H1 (cell line): ENCODE measurements at regions not wholly inside any gene's neighbourhood (a gene's known extent, or its start where the extent isn't known, plus 50 kb on each side); places are given as distances from the start of the nearest gene placed in this dataset.

Experiments
- CTCF ChIA-PET: fragments of 300-600 bp; sonication (Branson Sonifier 250); formaldehyde crosslinking; loops from one replicate; lab custom pipeline; 2021; ENCODE audit not compliant: partially characterized antibody; lab: Charles Lee
- POLR2A ChIA-PET: fragments of 300-600 bp; sonication (Branson Sonifier 250); formaldehyde crosslinking; loops from one replicate; lab custom pipeline; 2021; ENCODE audit warnings: inconsistent platforms; ENCODE audit not compliant: partially characterized antibody; lab: Charles Lee
- DNase-seq, 2 experiments: peaks; one replicate each; pipeline versions ENCODE4 v3.0.0 to v3.0.0-alpha.2; 2010 to 2022; ENCODE audit warnings: low spot score in 2 of 2, low read depth in 1 of 2, mixed read lengths in 1 of 2
- FAIRE-seq: peaks from 2 replicates; lab custom pipeline; 2011; peaks lifted over from hg19 to GRCh38; lab: Jason Lieb, UNC
- H2AFZ ChIP-seq: 2 replicates; pipeline ENCODE4 v1.8.1; 2012; ENCODE audit warnings: low read length, inconsistent platforms
- H2AK5ac ChIP-seq: 2 replicates; pipeline ENCODE4 v1.6.1; 2013; ENCODE audit warnings: low read depth, low read length
- H2BK120ac ChIP-seq: replicated peaks from 2 replicates; pipeline ENCODE3; 2013; ENCODE audit warnings: low read depth, low read length, inconsistent platforms
- H2BK12ac ChIP-seq: 2 replicates; pipeline ENCODE4 v1.6.1; 2013; ENCODE audit warnings: low read depth, low read length
- H2BK15ac ChIP-seq: 2 replicates; pipeline ENCODE4 v1.6.1; 2013; ENCODE audit warnings: low read length
- H2BK20ac ChIP-seq: 2 replicates; pipeline ENCODE4 v1.6.1; 2013; ENCODE audit warnings: low read length
- H2BK5ac ChIP-seq: 2 replicates; pipeline ENCODE4 v1.6.1; 2013; ENCODE audit warnings: low read depth, low read length
- H3K14ac ChIP-seq: 2 replicates; pipeline ENCODE4 v1.6.1; 2013; ENCODE audit warnings: inconsistent platforms; ENCODE audit not compliant: insufficient read length
- H3K18ac ChIP-seq: 2 replicates; pipeline ENCODE4 v1.6.1; 2013; ENCODE audit warnings: low read length; ENCODE audit errors: extremely low read depth
- H3K23ac ChIP-seq: 2 replicates; pipeline ENCODE4 v1.6.1; 2013; ENCODE audit warnings: inconsistent platforms; ENCODE audit not compliant: insufficient read length
- H3K23me2 ChIP-seq: 2 replicates; pipeline ENCODE4 v1.6.1; 2013; ENCODE audit warnings: low read depth, low read length
- H3K27ac ChIP-seq: 2 replicates; pipeline ENCODE4 v1.6.1; 2011; ENCODE audit warnings: low read depth, low read length, inconsistent platforms
- H3K27me3 ChIP-seq, 4 experiments: replicated peaks in 1 of 4; 1 replicate in 1 of 4; 2 replicates in 3 of 4; pipeline versions ENCODE4 v1.6.1 to v1.8.1; 2011 to 2013; ENCODE audit warnings: low read length in 3 of 4, mild to moderate bottlenecking in 3 of 4, inconsistent platforms in 2 of 4, mixed read lengths in 2 of 4, moderate library complexity in 1 of 4; ENCODE audit not compliant: control insufficient read depth in 3 of 4, insufficient read depth in 3 of 4; ENCODE audit errors: extremely low read depth in 1 of 4
- H3K36me3 ChIP-seq, 4 experiments: 2 replicates each; pipeline versions ENCODE4 v1.6.1 to v1.8.1; 2011 to 2013; ENCODE audit warnings: mild to moderate bottlenecking in 4 of 4, low read length in 3 of 4, moderate library complexity in 2 of 4, control low read depth in 1 of 4, inconsistent platforms in 1 of 4; ENCODE audit not compliant: insufficient read depth in 4 of 4, control insufficient read depth in 2 of 4
- H3K4ac ChIP-seq: replicated peaks from 2 replicates; pipeline ENCODE3; 2013; ENCODE audit warnings: low read length, low read depth, mixed read lengths, inconsistent platforms; ENCODE audit not compliant: insufficient read length
- H3K4me1 ChIP-seq, 4 experiments: replicated peaks in 1 of 4; 1 replicate in 1 of 4; 2 replicates in 3 of 4; pipeline versions ENCODE4 v1.6.1 to v1.8.1; 2011 to 2013; ENCODE audit warnings: low read length in 3 of 4, inconsistent platforms in 2 of 4, mixed read lengths in 1 of 4; ENCODE audit not compliant: insufficient read depth in 4 of 4, control insufficient read depth in 3 of 4
- H3K4me2 ChIP-seq, 2 experiments: 2 replicates each; pipeline versions ENCODE4 v1.6.1 to v1.8.1; 2011 to 2013; ENCODE audit warnings: low read depth in 2 of 2, low read length in 2 of 2, control low read depth in 1 of 2, inconsistent platforms in 1 of 2, mild to moderate bottlenecking in 1 of 2; ENCODE audit not compliant: insufficient read depth in 1 of 2
- H3K4me3 ChIP-seq, 4 experiments: fragments of 200-600, 300-600 bp in 1 of 4; sonication (generic), shearing (Covaris generic), sonication (Bioruptor Twin) in 1 of 4; 2 replicates each; pipeline versions ENCODE4 v1.5.1 to v1.8.1; 2011 to 2016; ENCODE audit warnings: low read length in 4 of 4, low read depth in 3 of 4, control low read depth in 2 of 4, inconsistent platforms in 2 of 4, mild to moderate bottlenecking in 2 of 4, mixed read lengths in 1 of 4, moderate library complexity in 1 of 4; ENCODE audit not compliant: insufficient read depth in 2 of 4; ENCODE audit errors: extremely low read depth in 1 of 4
- H3K56ac ChIP-seq: replicated peaks from 2 replicates; pipeline ENCODE3; 2013; ENCODE audit warnings: low read depth, mild to moderate bottlenecking, mixed read lengths, low read length, inconsistent platforms; ENCODE audit not compliant: insufficient read length
- H3K79me1 ChIP-seq: 2 replicates; pipeline ENCODE4 v1.6.1; 2013; ENCODE audit warnings: low read depth, low read length, control low read depth
- H3K79me2 ChIP-seq, 2 experiments: 2 replicates each; pipeline versions ENCODE4 v1.6.1 to v1.8.1; 2012 to 2013; ENCODE audit warnings: low read length in 2 of 2, mild to moderate bottlenecking in 2 of 2, inconsistent platforms in 1 of 2; ENCODE audit not compliant: insufficient read depth in 2 of 2, control insufficient read depth in 1 of 2
- H3K9ac ChIP-seq, 4 experiments: replicated peaks in 1 of 4; 1 replicate in 1 of 4; 2 replicates in 3 of 4; pipeline versions ENCODE4 v1.6.1 to v1.8.1; 2011 to 2013; ENCODE audit warnings: low read depth in 3 of 4, low read length in 3 of 4, control low read depth in 2 of 4, mild to moderate bottlenecking in 2 of 4, moderate library complexity in 2 of 4, inconsistent platforms in 1 of 4; ENCODE audit errors: extremely low read depth in 1 of 4
- H3K9me3 ChIP-seq, 2 experiments: 2 replicates each; pipeline versions ENCODE4 v1.6.1 to v1.8.1; 2012 to 2013; ENCODE audit warnings: mild to moderate bottlenecking in 2 of 2, moderate library complexity in 2 of 2, control low read depth in 1 of 2, inconsistent platforms in 1 of 2, low read depth in 1 of 2, low read length in 1 of 2, mixed read lengths in 1 of 2; ENCODE audit not compliant: insufficient read depth in 2 of 2
- H4K20me1 ChIP-seq, 2 experiments: replicated peaks in 1 of 2; 2 replicates each; pipeline versions ENCODE3 to v1.8.1; 2011 to 2013; ENCODE audit warnings: inconsistent platforms in 2 of 2, low read length in 2 of 2, mild to moderate bottlenecking in 1 of 2; ENCODE audit not compliant: insufficient read depth in 2 of 2, control insufficient read depth in 1 of 2
- H4K5ac ChIP-seq: 2 replicates; pipeline ENCODE4 v1.6.1; 2013; ENCODE audit warnings: low read length, low read depth, mixed read lengths, inconsistent platforms; ENCODE audit not compliant: insufficient read length
- H4K8ac ChIP-seq: 2 replicates; pipeline ENCODE4 v1.8.0; 2013; ENCODE audit warnings: mild to moderate bottlenecking, moderate library complexity, low read length, inconsistent platforms; ENCODE audit not compliant: insufficient read depth; ENCODE audit errors: extremely low read depth
- H4K91ac ChIP-seq: replicated peaks from 2 replicates; pipeline ENCODE3; 2013; ENCODE audit warnings: low read length, mixed read lengths, inconsistent platforms; ENCODE audit not compliant: insufficient read length
- ASH2L ChIP-seq: fragments of 200-600, 300-600 bp; sonication (generic); IDR thresholded peaks from one replicate; pipeline ENCODE4 v1.7.1; 2017; ENCODE audit warnings: low read length
- HDAC6 ChIP-seq: IDR thresholded peaks from one replicate; pipeline ENCODE4 v1.7.1; 2012; ENCODE audit warnings: low read depth, mild to moderate bottlenecking, inconsistent platforms, low read length, moderate library complexity
- POLR2A ChIP-seq, 2 experiments: IDR thresholded peaks; 1 replicate in 1 of 2; 2 replicates in 1 of 2; pipeline ENCODE4 v1.6.1; 2011; ENCODE audit warnings: low read depth in 2 of 2, low read length in 2 of 2, mild to moderate bottlenecking in 2 of 2; ENCODE audit errors: control extremely low read depth in 1 of 2
- WGBS, 2 experiments: shearing (Covaris generic) in 1 of 2; methylation state at CpG; one replicate each; pipeline versions ENCODE4 v1.1.6 to v1.1.7; 2013 to 2015; ENCODE audit warnings: low lambda C conversion rate in 2 of 2, mixed read lengths in 2 of 2, inconsistent platforms in 1 of 2, low coverage in 1 of 2, missing lambda C conversion rate in 1 of 2; ENCODE audit not compliant: insufficient replicate concordance in 2 of 2, insufficient coverage in 1 of 2, insufficient read length in 1 of 2; ENCODE audit errors: extremely low coverage in 1 of 2, missing lambda C conversion rate in 1 of 2; 5-methylcytosine and 5-hydroxymethylcytosine counted together

DNA sequence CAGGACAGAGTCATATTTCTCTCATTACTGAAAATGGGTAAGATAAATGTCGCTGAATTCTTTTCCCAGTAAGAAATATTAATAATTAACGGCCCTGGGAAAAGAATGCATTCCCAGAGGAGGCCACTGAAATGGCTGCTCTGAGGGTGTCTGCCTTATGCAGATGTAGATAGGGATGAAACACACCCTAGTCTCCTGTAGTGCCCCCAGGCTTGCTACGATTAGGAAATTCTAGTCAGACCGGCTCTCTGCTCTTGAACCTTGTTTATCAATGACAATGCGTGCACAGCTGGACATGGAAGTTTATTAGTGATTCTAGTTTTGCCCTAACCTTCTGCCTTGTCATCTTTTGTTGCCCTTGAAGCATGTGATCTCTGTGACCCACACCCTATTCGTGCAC lies 291.1 kb downstream of the ZNF248 start:
- DNase-seq (no peak), FAIRE-seq (no peak)
- Histone ChIP-seq H2BK120ac (no peak overlapping the region), H3K9ac (no peak overlapping the region), H2BK5ac (no peak overlapping the region), H3K4ac (no peak overlapping the region), H3K23ac (no peak overlapping the region), H3K79me1 (no peaks in the 10 kb centered on the region), H3K23me2 (no peaks in the 10 kb centered on the region), H3K14ac (no peak overlapping the region), H4K91ac (no peak overlapping the region), H3K27me3 (no peaks in the 10 kb centered on the region), H3K56ac (no peak overlapping the region), H2BK15ac (no peak overlapping the region), H3K36me3 (no peaks in the 10 kb centered on the region), H4K5ac (no peak overlapping the region), H3K4me1 (no peaks in the 10 kb centered on the region), H4K8ac (no peak overlapping the region), H2BK20ac (no peak overlapping the region), H3K4me3 (no peak overlapping the region), H3K27ac (no peak overlapping the region), H2AFZ (no peak overlapping the region), H3K9me3 (peaks cover 46 to 48% of the 10 kb centered on the region in 2 experiments), H4K20me1 (no peaks in the 10 kb centered on the region), H3K79me2 (no peaks in the 10 kb centered on the region), H2AK5ac (no peak overlapping the region), H3K4me2 (no peak overlapping the region), H3K18ac (no peak overlapping the region), H2BK12ac (no peak overlapping the region)
- POLR2A ChIA-PET, result no interaction called here
- 80% methylated on average over 6 of the region's 6 CpGs; no CpG with 5 or more reads in 1 of the 2 experiments for WGBS, 2 experiments
- CTCF ChIA-PET, result no interaction called here
- TF ChIP-seq HDAC6 (no peak), ASH2L (no peak), POLR2A (IDR thresholded peaks at IDR 0.05; ENCODE audit: control extremely low read depth in 1 of 2, low read depth in 2 of 2, low read length in 2 of 2) (no peak)
